ENCODE measurements at regions not wholly inside any gene's neighbourhood (a gene's known extent, or its start where the extent isn't known, plus 50 kb on each side); places are given as distances from the start of the nearest gene placed in this dataset.
A peak's percentile ranks its signal among the peaks of the same experiment; 100 is the strongest.

DNA sequence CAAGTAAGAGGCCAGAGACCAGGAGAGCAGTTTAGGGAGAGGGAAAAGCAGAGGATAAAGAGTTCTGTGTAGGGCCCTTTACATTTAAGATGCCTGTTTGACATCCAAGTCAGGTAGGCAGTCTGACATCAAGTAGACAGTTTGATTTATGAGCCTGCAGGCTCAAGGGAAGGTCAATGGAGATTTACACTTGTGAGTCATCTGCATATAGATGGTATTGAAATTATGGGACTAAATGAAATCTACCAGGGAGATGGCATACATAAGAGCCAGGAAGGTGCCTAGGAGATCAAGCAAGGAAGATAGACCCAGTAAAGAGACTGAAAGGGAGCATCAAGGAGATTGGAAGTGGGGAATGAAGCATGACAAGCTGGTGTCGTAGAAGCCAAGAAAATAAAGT is 212.4 kb upstream of the PKDCC start:
- TF ChIP-seq FOXP2 (optimal IDR thresholded peaks at IDR 0.05; ENCODE audit: borderline replicate concordance, extremely low read depth, extremely low read length, insufficient read depth): no peak
- TF ChIP-seq SIN3A (IDR thresholded peaks at IDR 0.05; ENCODE audit: borderline replicate concordance, insufficient read depth, low read length): no peak
- TF ChIP-seq POLR2AphosphoS5 (IDR thresholded peaks at IDR 0.05; ENCODE audit: low read depth, low read length): no peak

DNA sequence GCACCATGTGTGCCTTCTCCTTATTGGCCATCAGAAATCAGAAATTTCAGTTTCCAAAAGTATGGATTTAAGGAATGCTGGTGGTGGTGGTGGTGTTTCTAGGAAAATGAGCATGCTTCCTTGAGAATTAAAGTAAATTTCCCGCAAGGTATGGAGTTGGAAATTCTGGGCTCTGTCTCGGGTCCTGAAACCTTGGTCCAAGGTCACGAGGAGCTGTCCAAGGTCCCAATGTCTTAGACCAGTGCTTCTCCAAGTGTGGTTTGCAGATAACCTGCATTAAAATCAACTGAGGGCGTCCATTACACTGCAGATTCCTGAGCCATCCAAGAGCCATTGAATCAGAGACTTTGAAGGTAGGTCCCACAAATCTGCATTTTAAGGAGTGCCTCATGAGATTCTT is 210.9 kb upstream of the PKDCC start:
- TF ChIP-seq TAF1 (IDR thresholded peaks at IDR 0.05; ENCODE audit: borderline replicate concordance, insufficient read depth, low read length): no peak
- TF ChIP-seq FOXP2 (optimal IDR thresholded peaks at IDR 0.05; ENCODE audit: borderline replicate concordance, extremely low read depth, extremely low read length, insufficient read depth): no peak
- TF ChIP-seq, protein P1, sequence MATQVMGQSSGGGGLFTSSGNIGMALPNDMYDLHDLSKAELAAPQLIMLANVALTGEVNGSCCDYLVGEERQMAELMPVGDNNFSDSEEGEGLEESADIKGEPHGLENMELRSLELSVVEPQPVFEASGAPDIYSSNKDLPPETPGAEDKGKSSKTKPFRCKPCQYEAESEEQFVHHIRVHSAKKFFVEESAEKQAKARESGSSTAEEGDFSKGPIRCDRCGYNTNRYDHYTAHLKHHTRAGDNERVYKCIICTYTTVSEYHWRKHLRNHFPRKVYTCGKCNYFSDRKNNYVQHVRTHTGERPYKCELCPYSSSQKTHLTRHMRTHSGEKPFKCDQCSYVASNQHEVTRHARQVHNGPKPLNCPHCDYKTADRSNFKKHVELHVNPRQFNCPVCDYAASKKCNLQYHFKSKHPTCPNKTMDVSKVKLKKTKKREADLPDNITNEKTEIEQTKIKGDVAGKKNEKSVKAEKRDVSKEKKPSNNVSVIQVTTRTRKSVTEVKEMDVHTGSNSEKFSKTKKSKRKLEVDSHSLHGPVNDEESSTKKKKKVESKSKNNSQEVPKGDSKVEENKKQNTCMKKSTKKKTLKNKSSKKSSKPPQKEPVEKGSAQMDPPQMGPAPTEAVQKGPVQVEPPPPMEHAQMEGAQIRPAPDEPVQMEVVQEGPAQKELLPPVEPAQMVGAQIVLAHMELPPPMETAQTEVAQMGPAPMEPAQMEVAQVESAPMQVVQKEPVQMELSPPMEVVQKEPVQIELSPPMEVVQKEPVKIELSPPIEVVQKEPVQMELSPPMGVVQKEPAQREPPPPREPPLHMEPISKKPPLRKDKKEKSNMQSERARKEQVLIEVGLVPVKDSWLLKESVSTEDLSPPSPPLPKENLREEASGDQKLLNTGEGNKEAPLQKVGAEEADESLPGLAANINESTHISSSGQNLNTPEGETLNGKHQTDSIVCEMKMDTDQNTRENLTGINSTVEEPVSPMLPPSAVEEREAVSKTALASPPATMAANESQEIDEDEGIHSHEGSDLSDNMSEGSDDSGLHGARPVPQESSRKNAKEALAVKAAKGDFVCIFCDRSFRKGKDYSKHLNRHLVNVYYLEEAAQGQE (IDR thresholded peaks at IDR 0.05; ENCODE audit: insufficient read depth in 1 of 2, low read depth in 2 of 2, low read length in 2 of 2): peak; percentile 96 to 100
- no peak for TF ChIP-seq POLR2AphosphoS5 (IDR thresholded peaks at IDR 0.05; ENCODE audit: low read depth, low read length)
- peak; percentile 90; the same call in 1 of the 2 replicates for TF ChIP-seq SIN3A (IDR thresholded peaks at IDR 0.05; ENCODE audit: borderline replicate concordance, insufficient read depth, low read length)

DNA sequence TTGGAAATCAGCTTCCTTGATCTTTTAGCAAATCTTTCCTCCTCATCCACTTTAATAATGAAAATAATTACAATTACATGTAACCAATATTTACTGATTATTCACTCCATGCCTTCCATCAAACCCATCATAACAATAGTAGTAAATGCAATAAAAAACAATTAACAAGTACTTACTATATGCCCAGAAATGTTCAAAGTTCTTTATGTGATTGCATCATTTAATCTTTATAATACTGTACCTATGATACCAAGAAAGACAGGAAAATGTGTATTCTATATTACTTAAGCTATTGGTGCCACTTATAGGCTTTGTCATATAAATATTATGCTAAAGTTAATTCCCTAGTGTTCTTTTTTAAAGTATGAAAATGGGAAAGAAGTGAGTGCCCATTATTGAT is 210.2 kb upstream of the PKDCC start:
- TF ChIP-seq TAF1 (IDR thresholded peaks at IDR 0.05; ENCODE audit: borderline replicate concordance, insufficient read depth, low read length): no peak
- TF ChIP-seq POLR2AphosphoS5 (IDR thresholded peaks at IDR 0.05; ENCODE audit: low read depth, low read length): no peak
- TF ChIP-seq FOXP2 (optimal IDR thresholded peaks at IDR 0.05; ENCODE audit: borderline replicate concordance, extremely low read depth, extremely low read length, insufficient read depth): no peak
- TF ChIP-seq, protein P1 (IDR thresholded peaks at IDR 0.05; ENCODE audit: insufficient read depth in 1 of 2, low read depth in 2 of 2, low read length in 2 of 2): no peak
- TF ChIP-seq SIN3A (IDR thresholded peaks at IDR 0.05; ENCODE audit: borderline replicate concordance, insufficient read depth, low read length): no peak

DNA sequence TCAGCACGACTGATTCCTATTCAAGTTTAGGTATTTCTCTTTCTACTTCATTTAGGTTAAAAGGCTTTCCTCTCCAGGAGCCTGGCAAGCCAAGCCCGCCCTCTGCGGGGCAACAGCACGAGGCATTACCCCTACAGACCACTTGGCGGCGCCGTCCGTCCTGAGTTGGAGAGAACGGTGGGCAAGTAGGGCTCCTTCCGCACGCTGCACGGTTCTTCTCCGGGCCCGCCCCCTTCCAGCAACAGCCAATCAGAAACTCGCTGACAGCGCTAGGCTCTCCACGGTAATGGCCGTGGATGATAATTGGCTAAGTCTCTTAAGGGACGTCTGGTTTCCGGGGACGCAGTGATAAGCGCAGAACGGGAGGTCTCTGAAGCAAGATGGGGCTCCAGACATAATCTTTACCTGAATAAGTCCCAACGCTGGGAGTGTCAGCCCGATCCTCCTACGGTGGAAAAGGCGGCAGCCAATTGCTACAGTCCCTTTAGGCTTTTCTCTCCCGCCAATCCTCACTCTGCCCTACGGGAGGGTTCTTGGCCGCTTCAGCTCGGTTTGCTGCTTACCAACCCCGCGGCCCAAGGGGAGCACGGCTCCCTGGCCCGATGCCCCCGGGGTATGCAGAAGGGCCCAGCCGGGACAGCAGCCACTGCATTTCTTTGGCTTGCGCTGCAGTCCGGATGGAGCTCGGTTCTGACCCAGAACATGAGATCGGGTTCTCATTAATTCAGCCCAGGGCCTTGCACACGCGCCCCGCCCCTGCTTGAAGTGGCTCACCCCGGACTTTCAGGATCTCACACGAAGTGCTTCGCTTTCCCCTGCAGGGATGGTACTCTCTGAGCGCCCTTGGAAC is 206.9 kb upstream of the PKDCC start:
- TF ChIP-seq FOXP2 (optimal IDR thresholded peaks at IDR 0.05; ENCODE audit: borderline replicate concordance, extremely low read depth, extremely low read length, insufficient read depth) (peak; percentile 81), POLR2AphosphoS5 (IDR thresholded peaks at IDR 0.05; ENCODE audit: low read depth, low read length) (peak; percentile 64; the same call in 1 of the 2 replicates), TAF1 (IDR thresholded peaks at IDR 0.05; ENCODE audit: borderline replicate concordance, insufficient read depth, low read length) (no peak), SIN3A (IDR thresholded peaks at IDR 0.05; ENCODE audit: borderline replicate concordance, insufficient read depth, low read length) (no peak)
- TF ChIP-seq, protein P1 (IDR thresholded peaks at IDR 0.05; ENCODE audit: insufficient read depth in 1 of 2, low read depth in 2 of 2, low read length in 2 of 2): peak; percentile 53 to 63; a peak in 3 of 4 replicates

DNA sequence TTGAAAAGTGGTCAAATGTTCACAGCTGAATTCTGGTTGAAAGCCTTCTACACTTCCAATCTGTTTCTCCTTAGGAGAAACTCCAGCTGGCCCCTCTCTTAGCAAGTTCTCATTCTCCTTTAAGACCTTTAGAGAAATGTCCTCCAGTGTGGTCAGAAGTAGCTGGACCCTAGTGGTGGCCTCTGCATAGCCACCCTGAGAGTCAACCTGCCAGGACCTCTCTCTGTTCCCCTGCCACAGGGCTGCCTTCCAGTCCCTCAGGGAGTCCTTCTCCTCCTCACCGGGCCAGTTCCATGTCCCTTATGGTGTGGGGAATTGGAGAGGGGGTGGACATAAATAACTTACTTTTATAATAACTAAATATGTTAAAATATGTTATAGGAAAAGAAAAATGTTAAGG is 200.9 kb upstream of the PKDCC start:
- TF ChIP-seq, protein P1 (IDR thresholded peaks at IDR 0.05; ENCODE audit: insufficient read depth in 1 of 2, low read depth in 2 of 2, low read length in 2 of 2): no peak
- TF ChIP-seq TAF1 (IDR thresholded peaks at IDR 0.05; ENCODE audit: borderline replicate concordance, insufficient read depth, low read length) (no peak), SIN3A (IDR thresholded peaks at IDR 0.05; ENCODE audit: borderline replicate concordance, insufficient read depth, low read length) (no peak), FOXP2 (optimal IDR thresholded peaks at IDR 0.05; ENCODE audit: borderline replicate concordance, extremely low read depth, extremely low read length, insufficient read depth) (no peak), POLR2AphosphoS5 (IDR thresholded peaks at IDR 0.05; ENCODE audit: low read depth, low read length) (no peak)
